UCSD-AML1 (cell line): ENCODE measurements at regions not wholly inside any gene's neighbourhood (a gene's known extent, or its start where the extent isn't known, plus 50 kb on each side); places are given as distances from the start of the nearest gene placed in this dataset.

ENCODE experiments used
- DNase-seq: peaks from one replicate; lab custom pipeline; 2025; ENCODE audit not compliant: unreplicated experiment; lab: John Stamatoyannopoulos, UW

DNA sequence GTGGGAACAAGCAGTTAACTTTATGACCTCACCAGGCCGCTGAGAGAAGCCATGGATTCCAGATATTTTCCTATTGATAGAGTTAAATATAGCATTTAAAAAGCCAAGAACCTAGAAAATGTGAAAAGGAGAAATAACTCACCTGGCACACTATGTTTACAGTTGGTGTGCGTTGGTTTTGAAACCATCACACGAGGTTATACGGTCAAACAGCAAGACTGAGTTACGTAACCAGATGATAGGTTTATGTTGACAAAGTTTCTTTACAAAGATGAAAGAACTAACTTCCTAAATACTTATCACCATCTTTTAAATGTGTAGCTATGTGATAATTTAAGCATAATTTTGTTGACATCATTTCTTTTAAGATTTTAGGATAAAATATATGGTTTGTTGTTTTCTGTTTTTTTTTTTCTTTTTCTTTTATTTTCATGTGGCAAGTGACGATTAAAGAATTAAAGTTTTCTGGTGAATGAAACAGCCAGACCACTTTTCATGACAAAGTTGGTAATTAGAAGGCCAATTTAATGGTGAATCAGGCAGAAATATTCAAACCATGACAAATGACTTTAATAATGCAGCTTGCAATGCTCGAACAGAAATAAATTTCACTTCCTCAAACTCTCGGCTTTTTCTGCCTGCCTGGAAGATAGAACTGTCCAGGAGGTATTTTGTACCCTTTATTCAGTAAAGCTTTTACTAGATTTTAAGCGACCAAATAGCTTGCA, 339.1 kb upstream of the OBI1 start:
- no peak for DNase-seq

DNA sequence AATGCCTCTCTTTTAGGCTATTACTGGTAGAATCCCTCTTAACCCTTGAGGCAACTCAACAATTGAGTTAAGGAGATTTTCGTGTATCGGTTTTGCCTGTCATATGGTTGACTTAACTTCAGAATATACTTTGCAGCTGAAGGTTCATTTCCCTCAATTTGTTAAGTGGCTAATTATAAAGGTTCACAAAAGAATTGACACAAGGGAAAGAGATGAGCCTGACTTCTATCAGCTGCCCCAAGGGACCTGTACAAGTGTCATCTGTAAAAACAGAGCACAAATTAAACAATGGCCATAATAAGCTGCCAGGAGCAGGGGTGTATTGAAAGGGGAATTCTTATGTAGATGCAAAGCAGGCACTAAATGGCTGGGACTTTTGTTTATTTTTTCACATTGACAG, 334.8 kb upstream of the OBI1 start:
- no peak for DNase-seq

DNA sequence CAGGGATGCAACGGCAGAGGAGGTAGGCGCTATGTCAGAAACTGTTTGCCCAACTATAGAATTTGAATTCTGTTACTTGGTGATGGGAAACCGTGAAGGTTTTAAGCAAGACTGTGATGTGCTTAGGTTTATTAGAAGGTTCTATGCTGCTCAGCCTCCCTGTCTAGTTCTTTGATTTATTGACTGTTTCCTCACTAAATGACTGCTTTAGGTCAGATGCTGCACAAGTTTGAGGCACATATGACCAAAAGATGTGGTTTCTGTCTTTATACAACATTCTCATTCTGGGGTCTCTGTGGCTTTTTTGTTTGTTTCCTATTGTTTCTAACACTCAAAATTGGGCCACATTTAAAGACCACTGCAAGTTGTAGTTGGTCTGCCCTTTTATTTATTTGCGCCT, 323.0 kb upstream of the OBI1 start:
- no peak for DNase-seq

- no peak for DNase-seq
Measured at GRCh38 chr13:78979349-78979748, 320.4 kb upstream of the OBI1 start.

DNA sequence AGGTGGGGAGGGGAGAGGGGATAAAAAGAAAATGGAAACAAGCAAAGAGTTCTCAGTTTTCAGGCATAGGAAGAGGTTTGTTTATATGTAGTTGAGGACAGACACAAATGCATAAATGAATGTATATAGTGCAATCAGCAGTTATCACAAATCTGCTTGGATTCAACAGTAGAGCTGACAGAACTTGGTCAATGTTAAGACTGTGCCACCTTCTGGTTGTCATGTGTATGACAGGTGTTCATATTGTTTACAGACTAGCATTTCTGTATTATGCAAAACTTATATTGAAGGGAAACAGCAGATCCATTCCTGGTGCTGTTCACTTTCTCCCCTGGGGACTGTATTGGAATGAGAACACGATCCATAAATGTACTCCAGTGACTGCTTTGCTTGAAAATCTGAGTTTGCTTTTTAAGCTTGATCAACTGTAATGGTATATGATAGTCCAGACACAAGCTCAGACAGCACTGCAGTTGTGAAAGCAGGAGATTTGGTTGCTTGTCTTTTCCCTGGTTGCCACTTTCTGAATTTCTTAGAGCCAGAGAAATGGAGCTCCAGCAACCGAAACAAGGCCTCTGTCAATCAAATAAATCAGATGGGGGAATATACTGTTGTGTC, 319.5 kb upstream of the OBI1 start:
- no peak for DNase-seq

DNA sequence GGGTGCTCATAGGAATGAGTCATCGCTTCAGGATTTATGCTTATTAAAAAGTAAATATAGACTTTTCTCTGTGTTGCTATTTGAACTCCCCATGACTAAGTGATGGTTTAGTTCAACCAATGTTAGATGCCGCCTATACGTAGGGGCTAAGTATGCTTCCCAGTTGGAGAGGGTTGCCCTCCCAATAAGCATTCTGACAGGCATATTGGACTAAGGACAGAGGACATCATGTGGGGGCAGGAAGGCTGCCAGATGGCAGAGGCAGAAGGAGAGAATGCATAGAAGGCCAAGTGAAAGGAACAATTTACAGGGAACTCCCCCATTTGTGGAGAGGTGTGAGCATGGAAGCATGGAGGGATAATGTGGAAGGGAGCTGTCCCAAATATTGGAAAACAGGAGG, 318.4 kb upstream of the OBI1 start:
- DNase-seq, result no peak

- no peak for DNase-seq
Measured at GRCh38 chr13:78976696-78977095, 317.7 kb upstream of the OBI1 start.

DNA sequence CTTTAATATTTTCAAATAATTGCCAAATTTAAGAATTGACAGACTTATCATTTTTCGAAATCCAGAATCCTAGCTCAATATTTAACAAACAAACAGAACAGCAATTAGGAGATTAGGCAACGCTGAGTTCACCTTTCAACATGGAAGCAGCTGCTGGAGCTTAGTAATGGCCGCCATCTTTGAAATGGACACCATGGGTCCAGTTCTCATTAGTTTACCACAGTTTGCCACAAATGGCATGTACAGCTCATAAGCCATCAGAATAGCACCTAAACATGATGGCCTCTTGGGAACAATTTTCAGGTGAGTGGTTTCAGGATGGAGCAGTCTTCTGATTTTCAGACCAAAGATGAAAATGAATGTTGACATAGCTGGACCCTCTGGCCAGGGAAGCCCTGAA, 313.6 kb upstream of the OBI1 start:
- DNase-seq, result no peak

- no peak for DNase-seq
Measured at GRCh38 chr13:78971355-78972025, 312.5 kb upstream of the OBI1 start.

DNA sequence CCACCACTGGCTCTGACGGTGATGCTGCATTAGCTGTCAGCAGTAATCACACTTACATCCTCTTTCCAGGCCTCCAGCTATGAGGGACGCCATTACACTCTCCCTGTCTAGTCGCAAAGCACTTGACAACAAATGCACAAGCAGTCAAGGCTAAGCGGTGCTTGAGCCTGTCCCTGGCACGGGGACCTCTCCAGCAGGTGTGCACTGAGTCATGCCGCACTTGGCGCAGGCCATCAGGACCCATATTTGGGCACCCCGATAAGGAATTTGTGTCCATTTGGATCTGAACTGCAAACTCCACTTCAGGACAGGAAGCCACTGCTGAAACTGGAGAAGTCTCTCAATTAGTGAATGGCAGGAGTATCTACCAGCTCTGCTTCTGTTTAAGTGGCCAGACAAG, 301.9 kb upstream of the OBI1 start:
- DNase-seq, result no peak

GRCh38 chr13:78958006-78958405, 299.1 kb upstream of the OBI1 start:
- DNase-seq, result no peak

DNA sequence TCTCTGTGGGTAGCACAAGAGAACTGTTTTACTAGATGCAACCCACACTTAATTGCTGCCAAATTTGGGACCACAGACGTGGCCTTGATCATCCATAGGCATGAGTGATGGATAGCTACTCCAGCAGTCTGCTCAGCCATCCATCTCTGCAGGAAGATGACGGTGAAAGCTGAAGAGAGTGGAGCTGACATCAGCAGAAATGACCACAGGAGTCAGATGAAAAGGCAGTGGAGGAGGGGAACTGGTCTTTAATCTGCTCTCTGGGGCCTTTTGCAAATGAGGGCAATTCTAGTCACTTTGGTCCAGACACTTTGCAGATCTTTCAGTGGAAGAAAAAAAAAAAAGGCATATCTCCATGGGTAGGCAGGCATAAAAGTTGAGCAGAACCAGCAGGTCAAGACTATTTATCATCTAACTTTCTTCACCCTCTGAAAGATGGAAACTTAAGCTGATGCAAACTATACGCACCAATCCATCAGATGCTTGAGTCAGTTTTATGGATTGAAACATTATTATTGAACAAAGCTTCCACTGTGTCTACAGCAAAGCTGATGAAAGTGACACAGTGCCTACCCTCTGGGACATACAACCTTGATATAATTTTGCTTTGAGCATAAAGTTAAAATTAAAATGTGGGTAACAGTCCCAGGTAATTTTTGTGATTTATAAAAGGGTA, 281.6 kb upstream of the OBI1 start:
- no peak for DNase-seq

DNA sequence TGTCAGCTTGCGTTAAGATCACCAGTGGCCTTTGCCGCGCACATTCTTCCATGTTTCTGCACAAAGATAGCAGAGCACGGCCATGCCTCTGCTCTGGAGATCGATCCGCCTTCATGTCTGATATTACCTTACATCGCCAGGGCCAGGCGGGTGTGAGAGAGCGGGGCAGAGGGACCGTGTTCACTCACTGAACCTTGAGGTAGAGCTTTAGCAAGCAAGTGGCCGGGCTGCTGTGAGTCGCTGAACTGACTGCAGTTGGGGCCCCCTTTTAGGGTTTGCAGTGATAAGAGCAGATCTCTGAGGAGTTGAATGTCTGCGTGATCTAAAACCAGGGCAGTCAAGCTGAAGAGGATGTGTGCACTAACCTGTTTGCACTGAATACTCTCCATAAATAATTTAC, 275.4 kb upstream of the OBI1 start:
- no peak for DNase-seq

GRCh38 chr13:78915015-78915414, 256.1 kb upstream of the OBI1 start:
- DNase-seq, result no peak

DNA sequence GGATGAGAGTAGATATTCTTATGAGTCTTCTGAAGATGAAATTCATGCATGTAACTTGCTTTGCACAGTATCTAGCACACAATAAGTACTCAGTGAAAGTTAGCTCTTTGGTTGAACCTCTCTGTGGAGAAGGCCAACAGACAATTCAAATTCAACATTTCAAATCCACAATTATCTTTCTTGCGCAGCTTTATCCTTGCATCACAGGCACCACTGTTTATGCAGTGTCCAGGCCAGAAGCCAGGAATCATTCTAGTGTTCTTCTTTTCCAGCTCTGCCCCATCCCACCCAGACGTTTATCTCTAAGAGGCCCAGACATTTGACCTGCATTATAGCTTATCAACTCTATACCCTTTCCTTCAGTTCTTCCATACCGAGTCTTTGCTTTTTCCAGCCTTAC, 254.7 kb upstream of the OBI1 start:
- DNase-seq, result no peak

- DNase-seq, result no peak
Measured at GRCh38 chr13:78910147-78910546, 251.2 kb upstream of the OBI1 start.

- DNase-seq, result no peak
Measured at GRCh38 chr13:78909276-78909675, 250.3 kb upstream of the OBI1 start.

- no peak for DNase-seq
Measured at GRCh38 chr13:78907006-78907405, 248.1 kb upstream of the OBI1 start.

- no peak for DNase-seq
Measured at GRCh38 chr13:78897200-78897599, 238.2 kb upstream of the OBI1 start.

DNA sequence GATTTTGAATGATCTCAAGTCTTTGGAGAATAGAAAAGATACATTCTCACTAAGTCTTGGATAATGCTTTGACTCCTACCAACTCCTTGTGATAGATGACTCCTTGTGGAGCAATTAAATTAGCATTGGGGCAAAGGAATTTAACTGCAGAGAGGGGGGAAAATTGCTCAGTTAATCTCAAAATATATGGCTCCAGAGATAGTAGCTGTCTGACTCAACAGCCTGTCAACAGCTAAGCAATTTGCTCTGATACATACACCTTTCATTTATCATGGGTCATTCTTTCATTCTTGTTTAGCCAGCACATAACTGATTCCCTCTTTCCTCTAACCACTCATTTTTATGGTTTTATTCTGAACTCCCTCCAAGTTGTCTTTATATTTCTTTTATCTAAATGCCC, 225.6 kb upstream of the OBI1 start:
- DNase-seq, result no peak

DNA sequence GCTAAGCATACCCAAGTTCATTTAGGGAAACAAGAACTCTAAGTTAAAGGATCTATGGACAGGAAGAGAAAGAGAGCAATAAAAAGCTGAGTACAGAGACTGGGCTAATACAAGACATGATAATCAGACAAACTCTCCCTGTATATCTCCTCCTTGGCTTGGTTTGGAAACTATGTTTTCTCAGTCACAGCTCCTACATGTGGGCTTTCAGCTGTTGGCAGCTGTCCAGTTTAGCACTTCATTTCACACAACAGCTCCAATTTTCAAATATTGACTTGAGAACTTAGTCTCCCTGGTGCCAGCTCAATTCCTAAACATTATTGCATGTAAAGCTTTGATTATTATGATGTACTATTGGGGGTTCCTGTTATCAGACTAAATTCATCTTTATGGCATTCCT, 222.8 kb upstream of the OBI1 start:
- no peak for DNase-seq

DNA sequence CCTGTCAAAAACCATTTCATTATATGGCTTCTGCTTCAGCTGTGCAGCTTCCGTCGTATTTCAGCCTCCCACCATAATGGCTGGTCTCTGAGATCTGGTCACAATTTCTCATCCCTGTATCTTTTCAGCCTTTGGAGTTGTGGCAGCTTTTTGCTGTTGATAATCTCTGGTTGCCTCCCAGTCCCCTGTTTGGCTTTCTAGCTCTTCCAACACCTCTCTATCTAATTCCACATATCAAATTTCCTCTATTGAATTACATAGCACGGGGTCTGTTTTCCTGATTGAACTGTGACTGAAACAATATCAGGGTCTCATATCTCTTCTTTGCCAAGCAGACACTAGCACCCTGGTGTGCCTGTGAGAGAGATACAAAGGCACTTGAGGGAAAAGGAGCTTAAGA, 222.1 kb upstream of the OBI1 start:
- DNase-seq, result no peak
